ENCODE measurements at regions not wholly inside any gene's neighbourhood (a gene's known extent, or its start where the extent isn't known, plus 50 kb on each side); places are given as distances from the start of the nearest gene placed in this dataset.

GRCh38 chr14:86243158-86243557, 713.2 kb downstream of the FLRT2 start:
- TF ChIP-seq CTCF (IDR thresholded peaks at IDR 0.05; ENCODE audit: insufficient read depth, low read depth, low read length), result no peak
- no peak for TF ChIP-seq EZH2 (IDR thresholded peaks at IDR 0.05; ENCODE audit: insufficient read depth, low read length)
